HEK293 (cell line): ENCODE measurements at regions not wholly inside any gene's neighbourhood (a gene's known extent, or its start where the extent isn't known, plus 50 kb on each side); places are given as distances from the start of the nearest gene placed in this dataset.

Experiments
- CTCF ChIA-PET: fragments of 350-600 bp; formaldehyde crosslinking; extraction: SDS; loops from one replicate; lab custom pipeline; 2021; ENCODE audit warnings: antibody characterized with exemption; lab: Yijun Ruan, JAX
- POLR2A ChIA-PET: fragments of 300-600 bp; formaldehyde crosslinking; extraction: SDS; loops from one replicate; lab custom pipeline; 2020; ENCODE audit warnings: antibody characterized with exemption, inconsistent platforms; lab: Yijun Ruan, JAX
- H3K27ac ChIP-seq: fragments of 200-500 bp; sonication (Bioruptor generic); 2 replicates; pipeline ENCODE4 v1.5.1; 2014; ENCODE audit warnings: low read depth, low read length, control low read depth, inconsistent platforms; ENCODE audit errors: extremely low read depth
- H3K36me3 ChIP-seq, 2 experiments: fragments of 200-500 bp in 1 of 2; sonication (Bioruptor generic) in 1 of 2; 1 replicate in 1 of 2; 2 replicates in 1 of 2; pipeline ENCODE4 v1.5.1; 2014 to 2017; ENCODE audit warnings: inconsistent platforms in 2 of 2, low read length in 2 of 2; ENCODE audit not compliant: control insufficient read depth in 2 of 2, insufficient read depth in 1 of 2
- H3K4me1 ChIP-seq: fragments of 200-500 bp; sonication (Bioruptor generic); 2 replicates; pipeline ENCODE4 v1.5.1; 2014; ENCODE audit warnings: mild to moderate bottlenecking, low read length, inconsistent platforms; ENCODE audit not compliant: control insufficient read depth, insufficient read depth
- H3K4me3 ChIP-seq: 2 replicates; pipeline ENCODE4 v1.5.1; 2011; ENCODE audit warnings: low read depth, mild to moderate bottlenecking, control low read depth, low read length, moderate library complexity
- H3K9me3 ChIP-seq: fragments of 200-500 bp; sonication (Bioruptor generic); 2 replicates; pipeline ENCODE4 v1.5.1; 2014; ENCODE audit warnings: low read depth, low read length, inconsistent platforms; ENCODE audit not compliant: control insufficient read depth, insufficient read depth
- FEZF1 ChIP-seq: fragments of 450-650 bp; formaldehyde crosslinking; IDR thresholded peaks from 2 replicates; pipeline ENCODE4 v1.5.1; 2016; ENCODE audit warnings: missing biosample characterization, missing genetic modification characterization
- GLI2 ChIP-seq: fragments of 450-650 bp; formaldehyde crosslinking; IDR thresholded peaks from 2 replicates; pipeline ENCODE4; 2017; ENCODE audit warnings: missing biosample characterization, missing genetic modification characterization, low read depth, borderline replicate concordance
- KLF16 ChIP-seq: fragments of 450-650 bp; formaldehyde crosslinking; IDR thresholded peaks from 2 replicates; pipeline ENCODE4 v1.5.1; 2017; ENCODE audit warnings: missing biosample characterization, missing genetic modification characterization
- KLF9 ChIP-seq: fragments of 450-650 bp; formaldehyde crosslinking; IDR thresholded peaks from 2 replicates; pipeline ENCODE4 v1.5.1; 2016; ENCODE audit warnings: missing biosample characterization, missing genetic modification characterization, low read depth
- MYNN ChIP-seq: fragments of 450-650 bp; formaldehyde crosslinking; IDR thresholded peaks from 2 replicates; pipeline ENCODE4 v1.5.1; 2016; ENCODE audit warnings: missing biosample characterization, missing genetic modification characterization, borderline replicate concordance
- SETDB1 ChIP-seq: IDR thresholded peaks from one replicate; pipeline ENCODE4 v1.6.1; 2017; ENCODE audit warnings: mild to moderate bottlenecking, low read length, moderate library complexity, mixed read lengths; ENCODE audit not compliant: insufficient read length
- WT1 ChIP-seq: fragments of 450-650 bp; formaldehyde crosslinking; IDR thresholded peaks from 2 replicates; pipeline ENCODE4 v1.5.1; 2016; ENCODE audit warnings: missing biosample characterization, missing genetic modification characterization
- ZFHX2 ChIP-seq: fragments of 450-650 bp; formaldehyde crosslinking; conservative IDR thresholded peaks from 2 replicates; pipeline ENCODE4 v1.5.1; 2016; ENCODE audit warnings: missing biosample characterization, missing genetic modification characterization
- ZNF112 ChIP-seq: fragments of 450-650 bp; formaldehyde crosslinking; IDR thresholded peaks from 2 replicates; pipeline ENCODE4 v1.5.0; 2017; ENCODE audit warnings: missing biosample characterization, missing genetic modification characterization
- ZNF114 ChIP-seq: fragments of 450-650 bp; formaldehyde crosslinking; IDR thresholded peaks from 2 replicates; pipeline ENCODE4 v1.5.0; 2017; ENCODE audit warnings: missing biosample characterization, missing genetic modification characterization
- ZNF133 ChIP-seq: fragments of 450-650 bp; formaldehyde crosslinking; IDR thresholded peaks from 2 replicates; pipeline ENCODE4 v1.5.1; 2016; ENCODE audit warnings: missing biosample characterization, missing genetic modification characterization
- ZNF19 ChIP-seq: fragments of 450-650 bp; formaldehyde crosslinking; IDR thresholded peaks from 2 replicates; pipeline ENCODE4; 2016; ENCODE audit warnings: missing biosample characterization, missing genetic modification characterization, low read depth
- ZNF48 ChIP-seq: fragments of 450-650 bp; formaldehyde crosslinking; IDR thresholded peaks from 2 replicates; pipeline ENCODE4 v1.5.1; 2016; ENCODE audit warnings: missing biosample characterization, missing genetic modification characterization
- ZNF521 ChIP-seq: fragments of 450-650 bp; formaldehyde crosslinking; IDR thresholded peaks from 2 replicates; pipeline ENCODE4 v1.5.1; 2017; ENCODE audit warnings: missing biosample characterization, mild to moderate bottlenecking, missing genetic modification characterization
- ZNF530 ChIP-seq: fragments of 450-650 bp; formaldehyde crosslinking; IDR thresholded peaks from 2 replicates; pipeline ENCODE4 v1.5.1; 2016; ENCODE audit warnings: low read depth, missing biosample characterization, missing genetic modification characterization
- ZNF560 ChIP-seq: fragments of 450-650 bp; formaldehyde crosslinking; IDR thresholded peaks from 2 replicates; pipeline ENCODE4 v1.5.1; 2017; ENCODE audit warnings: missing biosample characterization, missing genetic modification characterization, borderline replicate concordance
- ZNF629 ChIP-seq: fragments of 450-650 bp; formaldehyde crosslinking; IDR thresholded peaks from 2 replicates; pipeline ENCODE4 v1.5.1; 2017; ENCODE audit warnings: missing biosample characterization, missing genetic modification characterization
- TF ChIP-seq, protein P1 (sequence below): fragments of 450-650 bp; formaldehyde crosslinking; IDR thresholded peaks from 2 replicates; pipeline ENCODE4 v1.5.1; 2017; ENCODE audit warnings: missing biosample characterization, missing genetic modification characterization
- TF ChIP-seq, protein P2 (sequence below): fragments of 450-650 bp; formaldehyde crosslinking; IDR thresholded peaks from 2 replicates; pipeline ENCODE4 v1.5.1; 2016; ENCODE audit warnings: missing biosample characterization, missing genetic modification characterization, low read depth
- TF ChIP-seq, protein P3 (sequence below): fragments of 450-650 bp; formaldehyde crosslinking; IDR thresholded peaks from 2 replicates; pipeline ENCODE4 v1.5.1; 2017; ENCODE audit warnings: missing biosample characterization, missing genetic modification characterization
- TF ChIP-seq, protein P4 (sequence below): fragments of 450-650 bp; formaldehyde crosslinking; IDR thresholded peaks from 2 replicates; pipeline ENCODE4 v1.5.1; 2016; ENCODE audit warnings: missing biosample characterization, missing genetic modification characterization
- TF ChIP-seq, protein P5 (sequence below): fragments of 450-650 bp; IDR thresholded peaks from 2 replicates; pipeline ENCODE4 v1.5.1; 2018; ENCODE audit warnings: missing biosample characterization, mild to moderate bottlenecking, missing genetic modification characterization

DNA sequence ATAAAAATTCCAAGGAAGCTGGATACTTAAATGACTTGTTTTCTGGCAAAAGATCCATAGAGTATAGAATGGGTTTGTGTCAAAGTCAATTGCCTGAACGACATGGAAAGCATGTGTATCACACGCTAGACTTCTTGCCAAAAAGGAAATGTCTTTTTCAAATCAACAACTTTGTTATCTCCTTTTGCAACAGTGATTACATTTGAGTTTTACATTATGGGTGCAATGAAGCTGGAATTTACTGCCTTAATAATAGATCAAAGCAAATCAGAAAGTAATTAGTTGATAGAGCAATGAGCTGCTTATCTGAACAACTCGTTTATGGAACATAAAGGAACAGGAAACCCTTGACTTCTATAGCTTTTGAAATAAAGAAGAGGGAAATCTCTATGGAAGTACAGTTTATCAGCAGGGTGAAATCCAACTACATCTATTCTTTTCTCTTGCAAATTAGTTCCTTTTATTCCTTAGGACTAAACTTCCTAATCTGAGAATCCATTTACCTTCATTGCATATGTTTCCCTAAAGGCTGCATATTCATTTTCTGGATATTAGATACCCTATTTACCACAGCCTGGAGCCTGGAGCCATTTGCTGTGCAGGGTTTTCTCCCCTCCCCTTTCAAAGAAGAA is 415.1 kb upstream of the NECTIN3 start:
- Histone ChIP-seq H3K27ac (no peak overlapping the region), H3K4me1 (no peaks in the 10 kb centered on the region), H3K36me3 (no peaks in the 10 kb centered on the region), H3K4me3 (no peak overlapping the region), H3K9me3 (no peaks in the 10 kb centered on the region)
- ChIA-PET POLR2A (no interaction called here), CTCF (no interaction called here)
- TF ChIP-seq ZNF629 (tag by site-specific recombination): no peak
- TF ChIP-seq, protein P1, sequence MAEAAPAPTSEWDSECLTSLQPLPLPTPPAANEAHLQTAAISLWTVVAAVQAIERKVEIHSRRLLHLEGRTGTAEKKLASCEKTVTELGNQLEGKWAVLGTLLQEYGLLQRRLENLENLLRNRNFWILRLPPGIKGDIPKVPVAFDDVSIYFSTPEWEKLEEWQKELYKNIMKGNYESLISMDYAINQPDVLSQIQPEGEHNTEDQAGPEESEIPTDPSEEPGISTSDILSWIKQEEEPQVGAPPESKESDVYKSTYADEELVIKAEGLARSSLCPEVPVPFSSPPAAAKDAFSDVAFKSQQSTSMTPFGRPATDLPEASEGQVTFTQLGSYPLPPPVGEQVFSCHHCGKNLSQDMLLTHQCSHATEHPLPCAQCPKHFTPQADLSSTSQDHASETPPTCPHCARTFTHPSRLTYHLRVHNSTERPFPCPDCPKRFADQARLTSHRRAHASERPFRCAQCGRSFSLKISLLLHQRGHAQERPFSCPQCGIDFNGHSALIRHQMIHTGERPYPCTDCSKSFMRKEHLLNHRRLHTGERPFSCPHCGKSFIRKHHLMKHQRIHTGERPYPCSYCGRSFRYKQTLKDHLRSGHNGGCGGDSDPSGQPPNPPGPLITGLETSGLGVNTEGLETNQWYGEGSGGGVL (tag by site-specific recombination): no peak
- no peak for TF ChIP-seq ZNF530 (tag by site-specific recombination)
- no peak for TF ChIP-seq FEZF1
- no peak for TF ChIP-seq ZNF19 (tag by site-specific recombination)
- TF ChIP-seq, all 188 proteins: peak for 0

DNA sequence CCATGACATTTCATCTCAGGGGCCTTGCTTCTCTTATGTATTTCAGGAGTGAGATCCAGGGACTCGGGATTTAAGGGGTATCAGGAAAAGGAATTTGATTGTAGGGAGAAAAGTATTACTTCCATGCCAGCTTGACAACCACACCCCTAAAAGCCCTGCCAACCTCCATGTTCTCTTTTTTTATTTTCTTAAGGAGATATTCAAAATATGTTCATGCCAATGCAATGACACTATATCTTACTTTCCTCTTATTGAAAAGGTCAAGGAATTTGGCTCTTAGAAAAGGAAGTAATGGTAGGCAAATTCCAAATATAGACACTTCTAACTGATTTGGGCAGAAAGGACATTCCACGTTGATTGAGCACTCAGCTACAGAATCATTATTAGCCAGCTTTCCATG is 407.5 kb upstream of the NECTIN3 start:
- POLR2A ChIA-PET: no interaction called here
- Histone ChIP-seq H3K36me3 (no peaks in the 10 kb centered on the region), H3K9me3 (no peaks in the 10 kb centered on the region), H3K4me3 (no peak overlapping the region), H3K27ac (no peak overlapping the region), H3K4me1 (no peaks in the 10 kb centered on the region)
- no peak for TF ChIP-seq ZNF521 (tag by site-specific recombination)
- no peak for TF ChIP-seq KLF9 (tag by site-specific recombination)
- TF ChIP-seq MYNN (tag by site-specific recombination): no peak
- no peak for TF ChIP-seq ZNF112 (tag by site-specific recombination)
- TF ChIP-seq ZNF560: no peak
- no peak for TF ChIP-seq ZNF114 (tag by site-specific recombination)
- no peak for TF ChIP-seq SETDB1
- TF ChIP-seq, protein P2, sequence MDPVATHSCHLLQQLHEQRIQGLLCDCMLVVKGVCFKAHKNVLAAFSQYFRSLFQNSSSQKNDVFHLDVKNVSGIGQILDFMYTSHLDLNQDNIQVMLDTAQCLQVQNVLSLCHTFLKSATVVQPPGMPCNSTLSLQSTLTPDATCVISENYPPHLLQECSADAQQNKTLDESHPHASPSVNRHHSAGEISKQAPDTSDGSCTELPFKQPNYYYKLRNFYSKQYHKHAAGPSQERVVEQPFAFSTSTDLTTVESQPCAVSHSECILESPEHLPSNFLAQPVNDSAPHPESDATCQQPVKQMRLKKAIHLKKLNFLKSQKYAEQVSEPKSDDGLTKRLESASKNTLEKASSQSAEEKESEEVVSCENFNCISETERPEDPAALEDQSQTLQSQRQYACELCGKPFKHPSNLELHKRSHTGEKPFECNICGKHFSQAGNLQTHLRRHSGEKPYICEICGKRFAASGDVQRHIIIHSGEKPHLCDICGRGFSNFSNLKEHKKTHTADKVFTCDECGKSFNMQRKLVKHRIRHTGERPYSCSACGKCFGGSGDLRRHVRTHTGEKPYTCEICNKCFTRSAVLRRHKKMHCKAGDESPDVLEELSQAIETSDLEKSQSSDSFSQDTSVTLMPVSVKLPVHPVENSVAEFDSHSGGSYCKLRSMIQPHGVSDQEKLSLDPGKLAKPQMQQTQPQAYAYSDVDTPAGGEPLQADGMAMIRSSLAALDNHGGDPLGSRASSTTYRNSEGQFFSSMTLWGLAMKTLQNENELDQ: no peak
- TF ChIP-seq ZFHX2: no peak
- TF ChIP-seq, protein P3, sequence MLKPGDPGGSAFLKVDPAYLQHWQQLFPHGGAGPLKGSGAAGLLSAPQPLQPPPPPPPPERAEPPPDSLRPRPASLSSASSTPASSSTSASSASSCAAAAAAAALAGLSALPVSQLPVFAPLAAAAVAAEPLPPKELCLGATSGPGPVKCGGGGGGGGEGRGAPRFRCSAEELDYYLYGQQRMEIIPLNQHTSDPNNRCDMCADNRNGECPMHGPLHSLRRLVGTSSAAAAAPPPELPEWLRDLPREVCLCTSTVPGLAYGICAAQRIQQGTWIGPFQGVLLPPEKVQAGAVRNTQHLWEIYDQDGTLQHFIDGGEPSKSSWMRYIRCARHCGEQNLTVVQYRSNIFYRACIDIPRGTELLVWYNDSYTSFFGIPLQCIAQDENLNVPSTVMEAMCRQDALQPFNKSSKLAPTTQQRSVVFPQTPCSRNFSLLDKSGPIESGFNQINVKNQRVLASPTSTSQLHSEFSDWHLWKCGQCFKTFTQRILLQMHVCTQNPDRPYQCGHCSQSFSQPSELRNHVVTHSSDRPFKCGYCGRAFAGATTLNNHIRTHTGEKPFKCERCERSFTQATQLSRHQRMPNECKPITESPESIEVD (tag by site-specific recombination): no peak
- no peak for TF ChIP-seq WT1
- TF ChIP-seq KLF16 (tag by site-specific recombination): no peak
- TF ChIP-seq ZNF48: no peak
- CTCF ChIA-PET: no interaction called here

DNA sequence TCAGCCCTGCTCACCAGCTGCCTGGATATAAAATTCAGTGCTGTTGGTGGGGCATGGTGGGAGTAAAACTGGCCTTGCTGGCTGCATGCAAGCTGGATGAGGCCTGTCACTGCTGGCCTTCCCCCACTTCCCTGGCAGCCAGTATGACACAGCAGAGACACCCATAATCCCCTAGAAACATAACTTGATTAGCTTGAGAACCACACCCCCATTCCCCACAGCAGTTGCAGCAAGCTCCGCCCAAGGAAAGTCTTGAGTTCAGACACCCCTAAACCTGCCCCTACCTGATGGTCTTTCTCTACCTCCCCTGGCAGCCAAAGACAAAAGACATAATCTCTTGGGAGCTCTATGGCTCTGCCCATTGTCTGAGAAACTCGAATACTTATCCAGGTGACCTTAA is 405.1 kb upstream of the NECTIN3 start:
- ChIA-PET CTCF (no interaction called here), POLR2A (no interaction called here)
- Histone ChIP-seq H3K9me3 (no peaks in the 10 kb centered on the region), H3K36me3 (no peaks in the 10 kb centered on the region)
- no peak for TF ChIP-seq ZNF133 (tag by site-specific recombination)
- TF ChIP-seq, protein P4, sequence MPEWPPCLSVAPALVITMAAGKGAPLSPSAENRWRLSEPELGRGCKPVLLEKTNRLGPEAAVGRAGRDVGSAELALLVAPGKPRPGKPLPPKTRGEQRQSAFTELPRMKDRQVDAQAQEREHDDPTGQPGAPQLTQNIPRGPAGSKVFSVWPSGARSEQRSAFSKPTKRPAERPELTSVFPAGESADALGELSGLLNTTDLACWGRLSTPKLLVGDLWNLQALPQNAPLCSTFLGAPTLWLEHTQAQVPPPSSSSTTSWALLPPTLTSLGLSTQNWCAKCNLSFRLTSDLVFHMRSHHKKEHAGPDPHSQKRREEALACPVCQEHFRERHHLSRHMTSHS: no peak
- no peak for TF ChIP-seq GLI2 (tag by site-specific recombination)
- TF ChIP-seq, protein P5, sequence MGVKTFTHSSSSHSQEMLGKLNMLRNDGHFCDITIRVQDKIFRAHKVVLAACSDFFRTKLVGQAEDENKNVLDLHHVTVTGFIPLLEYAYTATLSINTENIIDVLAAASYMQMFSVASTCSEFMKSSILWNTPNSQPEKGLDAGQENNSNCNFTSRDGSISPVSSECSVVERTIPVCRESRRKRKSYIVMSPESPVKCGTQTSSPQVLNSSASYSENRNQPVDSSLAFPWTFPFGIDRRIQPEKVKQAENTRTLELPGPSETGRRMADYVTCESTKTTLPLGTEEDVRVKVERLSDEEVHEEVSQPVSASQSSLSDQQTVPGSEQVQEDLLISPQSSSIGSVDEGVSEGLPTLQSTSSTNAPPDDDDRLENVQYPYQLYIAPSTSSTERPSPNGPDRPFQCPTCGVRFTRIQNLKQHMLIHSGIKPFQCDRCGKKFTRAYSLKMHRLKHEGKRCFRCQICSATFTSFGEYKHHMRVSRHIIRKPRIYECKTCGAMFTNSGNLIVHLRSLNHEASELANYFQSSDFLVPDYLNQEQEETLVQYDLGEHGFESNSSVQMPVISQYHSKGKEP (tag by site-specific recombination): no peak
- TF ChIP-seq, all 188 proteins: peak for 0
- Histone ChIP-seq H3K4me3 (no peak overlapping the region), H3K27ac (no peak overlapping the region), H3K4me1 (no peaks in the 10 kb centered on the region)
